GM20000 (cell line): ENCODE measurements at regions not wholly inside any gene's neighbourhood (a gene's known extent, or its start where the extent isn't known, plus 50 kb on each side); places are given as distances from the start of the nearest gene placed in this dataset.
"Not testable (repeated sequence)": the region's sequence is repeated elsewhere in the genome, so short reads cannot be mapped to it uniquely, and the experiment has no call there.

Source experiments
- DNase-seq: peaks from one replicate; pipeline ENCODE4 v3.0.0; 2012; ENCODE audit warnings: low spot score
- TF ChIP-seq, protein P1 (sequence below): IDR thresholded peaks from 2 replicates; pipeline ENCODE4 v1.5.1; 2012; ENCODE audit warnings: mild to moderate bottlenecking, control low read depth; ENCODE audit errors: extremely low read depth, missing control alignments

DNA sequence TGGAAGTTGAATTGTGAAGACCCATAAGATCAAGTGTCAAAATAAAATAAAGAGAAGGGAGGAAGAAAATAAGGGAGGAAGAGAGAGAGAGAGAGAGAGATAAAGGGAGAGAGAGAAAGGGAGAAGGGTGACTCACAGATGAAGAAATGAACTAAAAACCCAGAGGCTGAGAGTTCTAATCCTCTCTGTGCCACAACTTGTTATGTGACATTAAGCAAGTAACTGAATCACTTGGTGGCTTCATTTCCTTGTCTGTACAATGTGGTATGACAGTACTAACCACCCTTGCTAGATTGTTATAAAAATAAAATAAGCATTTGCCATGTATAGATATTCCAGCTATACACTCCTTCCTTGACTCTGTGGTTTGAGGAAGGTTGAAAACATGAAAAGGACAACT lies 189.0 kb upstream of the FRMD6 start:
- no peak for DNase-seq
- TF ChIP-seq, protein P1, sequence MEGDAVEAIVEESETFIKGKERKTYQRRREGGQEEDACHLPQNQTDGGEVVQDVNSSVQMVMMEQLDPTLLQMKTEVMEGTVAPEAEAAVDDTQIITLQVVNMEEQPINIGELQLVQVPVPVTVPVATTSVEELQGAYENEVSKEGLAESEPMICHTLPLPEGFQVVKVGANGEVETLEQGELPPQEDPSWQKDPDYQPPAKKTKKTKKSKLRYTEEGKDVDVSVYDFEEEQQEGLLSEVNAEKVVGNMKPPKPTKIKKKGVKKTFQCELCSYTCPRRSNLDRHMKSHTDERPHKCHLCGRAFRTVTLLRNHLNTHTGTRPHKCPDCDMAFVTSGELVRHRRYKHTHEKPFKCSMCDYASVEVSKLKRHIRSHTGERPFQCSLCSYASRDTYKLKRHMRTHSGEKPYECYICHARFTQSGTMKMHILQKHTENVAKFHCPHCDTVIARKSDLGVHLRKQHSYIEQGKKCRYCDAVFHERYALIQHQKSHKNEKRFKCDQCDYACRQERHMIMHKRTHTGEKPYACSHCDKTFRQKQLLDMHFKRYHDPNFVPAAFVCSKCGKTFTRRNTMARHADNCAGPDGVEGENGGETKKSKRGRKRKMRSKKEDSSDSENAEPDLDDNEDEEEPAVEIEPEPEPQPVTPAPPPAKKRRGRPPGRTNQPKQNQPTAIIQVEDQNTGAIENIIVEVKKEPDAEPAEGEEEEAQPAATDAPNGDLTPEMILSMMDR, result no peak

DNA sequence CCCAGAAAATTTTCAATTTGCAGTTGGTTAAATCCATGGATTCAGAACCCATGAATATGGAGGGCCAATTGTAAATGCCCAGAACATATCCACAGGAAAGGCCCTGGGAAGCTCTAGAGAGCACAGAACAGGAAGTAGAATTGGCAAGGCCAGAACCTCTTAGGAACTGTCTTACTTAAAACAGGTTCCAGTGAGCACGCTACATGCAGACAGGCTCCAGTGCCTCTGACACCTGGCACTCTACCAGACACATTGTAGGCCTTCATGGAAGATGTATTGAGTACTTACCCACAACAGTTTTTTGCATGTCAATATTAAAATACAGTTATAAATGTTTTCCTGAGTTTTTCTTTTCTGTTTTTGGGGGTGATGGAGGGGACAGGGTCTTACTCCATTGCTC lies 188.2 kb upstream of the FRMD6 start:
- TF ChIP-seq, protein P1, result no peak

GRCh38 chr14:51464411-51464810 lies 187.3 kb upstream of the FRMD6 start:
- TF ChIP-seq, protein P1, result no peak
- no peak for DNase-seq

More for the DNA sequence above, 188.2 kb upstream of the FRMD6 start:
- DNase-seq, result peak; percentile 13

DNA sequence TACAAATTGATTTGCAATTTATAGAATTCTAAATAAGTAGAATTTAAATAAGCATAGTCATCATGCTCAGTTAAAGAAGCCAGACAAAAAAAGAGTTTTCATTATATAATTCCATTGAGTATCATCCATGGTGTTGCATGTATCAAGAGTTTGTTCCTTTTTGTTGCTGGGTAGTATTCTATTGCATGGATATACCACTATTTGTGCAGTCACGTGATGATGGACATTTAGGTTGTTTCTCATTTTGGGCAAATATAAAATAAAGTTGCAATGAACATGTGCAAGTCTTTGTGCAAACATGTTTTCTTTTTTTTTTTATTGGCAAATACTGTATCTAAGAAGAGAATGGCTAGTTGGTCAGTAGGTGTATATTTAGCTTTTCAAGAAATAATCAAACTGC lies 186.2 kb upstream of the FRMD6 start:
- TF ChIP-seq, protein P1, result no peak
- no peak for DNase-seq

- not testable (repeated sequence) for DNase-seq
Measured at GRCh38 chr14:51467392-51467791, 184.3 kb upstream of the FRMD6 start.

DNA sequence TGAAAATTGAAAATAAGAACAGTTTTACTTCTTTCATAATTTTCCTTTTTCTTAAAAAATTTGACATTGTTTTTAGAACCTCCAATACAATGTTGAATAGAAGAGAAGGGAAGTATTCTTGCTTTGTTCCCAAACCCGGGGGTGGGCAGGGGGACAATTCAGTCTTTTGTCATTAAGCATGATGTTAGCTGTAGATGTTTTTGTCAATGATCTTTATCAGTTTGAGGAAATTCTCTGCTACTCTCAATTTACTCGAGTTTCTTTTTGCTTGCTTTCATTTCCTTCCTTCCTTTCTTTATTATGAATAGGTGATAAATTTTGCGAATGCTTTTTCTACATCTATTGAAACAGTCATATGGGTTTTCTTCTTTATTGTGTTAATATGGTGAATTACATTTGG lies 183.2 kb upstream of the FRMD6 start:
- TF ChIP-seq, protein P1, result no peak
- DNase-seq, result no peak

DNA sequence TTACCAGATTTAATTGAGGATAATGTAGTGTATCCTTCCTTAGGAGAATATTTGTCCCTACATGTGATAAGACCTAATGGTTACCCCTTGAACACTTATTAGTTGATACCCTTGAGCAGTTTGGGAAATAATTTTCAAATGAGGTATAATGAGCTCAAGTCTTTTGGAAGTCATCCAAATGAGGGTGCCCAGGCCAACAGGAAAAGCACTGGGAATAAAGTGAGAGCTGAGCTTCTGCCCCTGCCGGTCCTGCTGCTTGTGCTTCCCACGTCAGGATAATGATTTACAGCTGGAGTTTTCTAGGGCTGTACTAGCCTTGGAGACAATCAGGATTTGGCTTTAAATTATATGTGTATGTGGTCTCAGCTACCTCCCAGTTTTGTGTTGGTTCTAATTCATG lies 178.8 kb upstream of the FRMD6 start:
- TF ChIP-seq, protein P1, result no peak

DNA sequence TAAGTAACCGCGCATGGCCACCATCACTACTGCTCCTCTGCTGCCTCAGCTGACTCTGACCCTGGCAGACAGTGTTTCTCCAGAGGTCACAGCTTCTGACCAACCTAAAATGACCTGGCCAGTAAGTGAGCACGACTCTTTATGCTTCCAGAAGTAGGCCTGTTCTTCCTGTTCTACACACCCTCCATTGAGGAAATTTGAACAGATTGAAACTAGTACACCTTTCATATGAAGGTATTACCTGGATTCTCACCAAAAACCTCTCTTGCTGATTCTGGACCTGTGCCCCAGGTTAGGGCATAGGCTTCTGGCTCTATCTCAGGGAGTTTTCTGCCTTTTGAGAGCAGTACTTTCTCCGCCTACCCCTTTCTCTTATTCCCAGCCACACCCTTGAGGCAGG lies 178.4 kb upstream of the FRMD6 start:
- TF ChIP-seq, protein P1, result no peak
- no peak for DNase-seq

More for the DNA sequence above, 178.8 kb upstream of the FRMD6 start:
- no peak for DNase-seq
